D341Med (cell line): ENCODE measurements at regions not wholly inside any gene's neighbourhood (a gene's known extent, or its start where the extent isn't known, plus 50 kb on each side); places are given as distances from the start of the nearest gene placed in this dataset.
"Not testable (repeated sequence)": the region's sequence is repeated elsewhere in the genome, so short reads cannot be mapped to it uniquely, and the experiment has no call there.

Experiments used
- DNase-seq: peaks from one replicate; pipeline ENCODE4 v3.0.0; 2012; ENCODE audit warnings: low spot score

DNA sequence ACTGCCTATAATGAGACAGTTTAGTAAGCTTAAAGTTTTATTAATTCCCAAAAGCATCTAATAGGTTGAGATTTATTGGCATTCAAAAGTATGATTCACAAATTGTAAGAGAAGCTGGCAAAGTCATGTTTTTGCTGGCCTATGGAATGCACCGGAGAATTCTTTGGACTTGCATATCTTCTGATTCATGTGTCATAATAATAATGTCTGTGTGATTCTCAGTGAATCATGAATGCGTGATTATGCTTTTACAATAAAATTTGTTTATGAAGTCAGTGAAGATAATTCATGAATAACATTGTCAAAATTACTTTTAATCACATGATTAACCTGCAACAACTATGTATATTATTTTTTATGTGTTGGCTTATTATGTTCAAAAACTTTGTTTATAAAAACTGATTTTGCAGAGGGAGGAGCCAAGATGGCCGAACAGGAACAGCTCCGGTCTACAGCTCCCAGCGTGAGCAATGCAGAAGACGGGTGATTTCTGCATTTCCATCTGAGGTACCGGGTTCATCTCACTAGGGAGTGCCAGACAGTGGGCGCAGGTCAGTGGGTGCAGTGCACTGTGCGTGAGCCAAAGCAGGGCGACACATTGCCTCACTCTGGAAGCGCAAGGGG, 389.2 kb downstream of the SRGAP2C start:
- DNase-seq, result not testable (repeated sequence)

DNA sequence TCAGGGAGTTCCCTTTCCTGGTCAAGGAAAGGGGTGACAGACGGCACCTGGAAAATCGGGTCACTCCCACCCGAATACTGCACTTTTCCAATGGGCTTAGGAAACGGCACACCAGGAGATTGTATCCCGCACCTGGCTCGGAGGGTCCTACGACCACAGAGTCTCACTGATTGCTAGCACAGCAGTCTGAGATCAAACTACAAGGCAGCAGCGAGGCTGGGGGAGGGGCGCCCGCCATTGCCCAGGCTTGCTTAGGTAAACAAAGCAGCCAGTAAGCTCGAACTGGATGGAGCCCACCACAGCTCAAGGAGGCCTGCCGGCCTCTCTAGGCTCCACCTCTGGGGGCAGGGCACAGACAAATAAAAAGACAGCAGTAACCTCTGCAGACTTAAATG, 389.7 kb downstream of the SRGAP2C start:
- not testable (repeated sequence) for DNase-seq

DNA sequence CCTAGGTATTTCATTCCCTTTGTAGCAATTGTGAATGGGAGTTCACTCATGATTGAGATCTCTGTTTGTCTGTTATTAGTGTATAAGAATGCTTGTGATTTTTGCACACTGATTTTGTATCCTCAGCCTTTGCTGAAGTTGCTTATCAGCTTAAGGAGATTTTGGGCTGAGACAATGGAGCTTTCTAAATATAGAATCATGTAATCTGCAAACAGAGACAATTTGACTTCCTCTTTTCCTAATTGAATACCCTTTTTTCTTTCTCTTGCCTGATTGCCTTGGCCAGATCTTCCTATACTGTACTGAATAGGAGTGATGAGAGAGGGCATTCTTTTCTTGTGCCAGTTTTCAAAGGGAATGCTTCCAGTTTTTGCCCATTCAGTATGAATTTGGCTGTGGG, 398.1 kb downstream of the SRGAP2C start:
- not testable (repeated sequence) for DNase-seq

DNA sequence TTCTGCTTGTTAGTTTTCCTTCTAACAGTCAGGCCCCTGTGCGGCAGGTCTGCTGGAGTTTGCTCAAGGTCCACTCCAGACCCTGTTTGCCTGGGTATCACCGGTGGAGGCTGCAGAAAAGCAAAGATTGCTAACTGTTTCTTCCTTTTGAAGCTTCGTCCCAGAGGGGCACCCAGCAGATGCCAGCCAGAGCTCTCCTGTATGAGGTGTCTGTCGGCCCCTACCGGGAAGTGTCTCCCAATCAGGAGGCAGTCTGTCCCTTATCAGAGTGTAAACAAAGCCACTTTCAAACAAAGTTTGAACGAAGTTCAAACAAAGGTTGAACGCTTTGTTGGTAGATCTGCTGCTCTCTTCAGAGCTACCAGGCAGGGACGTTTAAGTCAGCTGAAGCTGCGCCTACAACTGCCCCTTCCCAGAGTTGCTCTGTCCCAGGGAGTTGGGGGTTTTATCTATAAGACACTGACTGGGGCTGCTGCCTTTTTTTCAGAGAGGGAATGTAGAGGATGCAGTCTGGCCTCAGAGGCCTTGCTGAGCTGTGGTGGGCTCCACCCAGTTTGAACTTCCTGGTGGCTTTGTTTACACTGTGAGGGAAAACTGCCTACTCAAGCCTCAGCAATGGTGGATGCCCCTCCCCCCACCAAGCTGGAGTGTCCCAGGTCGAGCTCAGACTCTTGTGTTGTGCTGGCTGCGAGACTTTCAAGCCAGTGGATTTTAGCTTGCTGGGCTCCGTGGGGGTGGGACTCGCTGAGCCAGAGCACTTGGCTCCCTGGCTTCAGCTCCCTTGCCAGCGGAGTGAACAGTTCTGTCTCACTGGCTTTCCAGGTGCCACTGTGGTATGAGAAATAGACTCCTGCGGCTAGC, 401.8 kb downstream of the SRGAP2C start:
- DNase-seq, result no peak

DNA sequence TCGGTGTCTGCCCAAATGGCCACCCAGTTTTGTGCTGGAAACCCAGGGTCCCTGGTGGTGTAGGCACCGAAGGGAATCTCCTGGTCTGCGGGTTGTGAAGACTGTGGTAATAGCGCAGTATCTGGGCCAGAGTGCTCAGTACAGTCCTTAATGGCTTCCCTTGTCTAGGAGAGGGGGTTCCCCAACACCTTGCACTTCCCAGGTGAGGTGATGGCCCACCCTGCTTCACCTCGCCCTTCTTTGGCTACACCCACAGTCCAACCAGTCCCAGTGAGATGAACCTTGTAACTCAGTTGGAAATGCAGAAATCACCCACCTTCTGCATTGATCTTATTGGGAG, 402.4 kb downstream of the SRGAP2C start:
- DNase-seq, result no peak

DNA sequence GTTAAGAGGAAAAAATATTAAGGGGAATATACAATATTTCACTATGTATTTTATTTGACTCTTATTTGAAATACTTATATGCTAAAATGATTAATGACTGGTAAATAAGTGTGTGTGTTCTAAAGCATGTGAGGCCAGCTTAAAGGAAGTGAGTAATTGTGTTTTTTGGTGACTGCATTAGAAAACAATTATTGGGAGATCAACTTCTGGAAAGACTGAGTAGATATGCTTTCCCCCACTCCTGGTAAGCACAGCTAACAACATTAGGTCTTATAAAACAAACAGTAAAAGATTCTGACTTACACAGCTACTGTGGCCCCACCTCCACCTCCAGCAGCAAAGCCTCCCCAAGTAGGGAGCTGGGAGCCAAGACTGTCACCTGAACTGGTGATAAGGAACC, 403.0 kb downstream of the SRGAP2C start:
- no peak for DNase-seq

DNA sequence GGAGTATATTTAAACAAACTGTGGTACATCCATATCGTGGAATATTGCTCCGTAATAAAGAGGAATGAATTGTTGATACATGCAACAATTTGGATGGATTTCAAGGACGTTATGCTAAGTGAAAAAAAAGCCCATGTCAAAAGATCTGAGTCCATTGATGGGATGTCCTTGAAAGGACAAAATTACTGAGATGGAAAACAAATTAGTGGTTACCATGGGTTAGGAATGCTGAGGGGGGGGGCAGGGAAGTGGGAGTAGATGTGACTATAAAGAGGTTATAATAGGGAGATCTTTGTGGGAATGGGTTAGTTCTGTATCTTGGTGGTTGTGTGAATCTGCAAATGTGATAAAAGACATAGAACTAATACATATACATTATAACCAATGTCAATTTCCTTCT, 409.3 kb downstream of the SRGAP2C start:
- no peak for DNase-seq

DNA sequence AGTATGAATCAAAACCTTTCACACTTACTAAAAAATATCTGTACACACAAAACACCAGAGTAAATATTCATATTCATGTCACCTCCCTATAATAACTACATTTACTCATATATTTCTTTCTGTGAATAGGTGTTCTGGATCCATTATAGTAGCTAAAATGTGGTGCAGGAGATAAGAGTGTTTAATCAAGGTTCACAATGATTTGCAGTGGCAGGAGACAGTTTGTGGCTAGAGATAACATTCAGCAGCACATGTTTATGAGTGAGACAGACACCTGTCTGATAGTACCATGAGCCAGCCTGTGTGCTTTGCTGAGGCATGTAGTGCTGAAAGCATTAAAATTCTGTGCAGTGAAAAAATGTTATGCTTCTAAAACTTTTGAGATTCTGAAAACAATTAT, 410.3 kb downstream of the SRGAP2C start:
- no peak for DNase-seq

DNA sequence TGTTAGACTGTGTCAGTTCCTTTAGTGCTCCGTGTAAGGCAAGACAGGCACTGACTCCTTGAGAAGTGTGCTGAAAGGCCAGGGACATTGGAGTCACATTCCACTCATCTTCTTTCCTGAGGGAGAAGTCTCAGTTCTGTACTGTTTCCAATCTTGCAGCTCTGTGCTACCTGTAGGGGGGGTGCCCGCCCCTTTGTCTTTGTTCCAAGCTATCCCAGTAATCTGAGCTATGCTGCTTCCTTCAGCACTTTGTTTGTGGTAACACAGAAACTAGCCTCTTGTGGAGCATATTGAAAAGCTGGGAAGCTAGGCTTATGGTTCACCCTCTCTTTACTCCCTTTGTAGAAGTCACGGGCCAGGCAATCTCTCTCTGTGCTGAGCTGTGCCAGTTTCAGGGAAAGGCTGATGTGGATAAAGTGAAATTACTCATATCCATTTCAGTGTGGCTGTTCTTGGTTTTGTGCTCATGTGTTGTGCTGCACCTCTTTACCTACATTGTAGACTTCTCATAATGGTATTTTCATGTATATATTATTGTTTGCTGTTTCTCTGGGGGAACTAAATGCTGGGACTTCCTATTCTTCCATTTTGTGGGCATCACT, 420.2 kb downstream of the SRGAP2C start:
- not testable (repeated sequence) for DNase-seq

DNA sequence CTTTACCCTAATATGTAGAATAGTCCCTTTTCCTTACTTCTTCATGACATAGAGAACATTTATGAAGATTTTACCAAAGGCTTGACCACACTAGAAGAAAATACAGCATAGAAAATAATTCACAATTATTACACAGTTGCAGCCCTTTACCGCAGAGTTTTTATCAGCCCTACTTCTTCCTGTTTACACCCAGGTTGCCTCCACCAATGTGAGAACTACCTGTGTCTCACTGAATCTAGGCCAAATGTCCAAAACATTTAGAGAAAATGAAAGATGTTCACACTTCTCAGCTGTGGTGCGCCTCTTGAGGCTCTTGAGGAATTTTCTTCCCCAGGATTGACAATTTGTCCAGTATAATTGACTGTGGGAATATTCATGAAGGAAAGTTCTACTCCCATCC, 422.7 kb downstream of the SRGAP2C start:
- not testable (repeated sequence) for DNase-seq
